H9 (cell line): ENCODE measurements at regions not wholly inside any gene's neighbourhood (a gene's known extent, or its start where the extent isn't known, plus 50 kb on each side); places are given as distances from the start of the nearest gene placed in this dataset.

ENCODE experiments used
- DNase-seq: peaks from one replicate; pipeline ENCODE4 v3.0.0-alpha.2; 2017
- H2AFZ ChIP-seq: one replicate; pipeline ENCODE4 v1.6.1; 2013; ENCODE audit warnings: mild to moderate bottlenecking, low read length, control low read depth, moderate library complexity
- H2AK5ac ChIP-seq: 2 replicates; pipeline ENCODE4 v1.6.1; 2013; ENCODE audit warnings: low read length, control low read depth, mixed read lengths; ENCODE audit not compliant: insufficient read length
- H2BK120ac ChIP-seq: one replicate; pipeline ENCODE4 v1.6.1; 2013; ENCODE audit warnings: low read depth, mild to moderate bottlenecking, low read length, control low read depth, inconsistent platforms; ENCODE audit not compliant: poor library complexity, severe bottlenecking
- H2BK12ac ChIP-seq: 2 replicates; pipeline ENCODE4 v1.6.1; 2013; ENCODE audit warnings: low read length, control low read depth, mixed read lengths, low read depth; ENCODE audit not compliant: insufficient read length
- H2BK15ac ChIP-seq: 2 replicates; pipeline ENCODE4 v1.6.1; 2013; ENCODE audit warnings: low read depth, low read length, control low read depth
- H2BK20ac ChIP-seq: one replicate; pipeline ENCODE4 v1.6.1; 2013; ENCODE audit warnings: low read depth, mild to moderate bottlenecking, low read length, control low read depth, inconsistent platforms; ENCODE audit not compliant: poor library complexity, severe bottlenecking
- H2BK5ac ChIP-seq: 2 replicates; pipeline ENCODE4 v1.6.1; 2013; ENCODE audit warnings: low read length, control low read depth, mixed read lengths; ENCODE audit not compliant: insufficient read length
- H3K14ac ChIP-seq: 2 replicates; pipeline ENCODE4 v1.6.1; 2013; ENCODE audit warnings: low read length, control low read depth; ENCODE audit not compliant: insufficient read depth
- H3K18ac ChIP-seq: 2 replicates; pipeline ENCODE4 v1.6.1; 2013; ENCODE audit warnings: low read depth, mild to moderate bottlenecking, mixed read lengths, low read length, control low read depth; ENCODE audit not compliant: insufficient read length
- H3K23ac ChIP-seq: 2 replicates; pipeline ENCODE4 v1.6.1; 2013; ENCODE audit warnings: low read length, control low read depth, mixed read lengths, low read depth; ENCODE audit not compliant: insufficient read length
- H3K23me2 ChIP-seq: 2 replicates; pipeline ENCODE4 v1.6.1; 2013; ENCODE audit warnings: low read depth, mild to moderate bottlenecking, mixed read lengths, low read length, control low read depth; ENCODE audit not compliant: insufficient read length, poor library complexity, severe bottlenecking
- H3K27ac ChIP-seq: 2 replicates; pipeline ENCODE4 v1.5.1; 2013; ENCODE audit warnings: low read length, control low read depth, mixed read lengths, low read depth; ENCODE audit not compliant: insufficient read length
- H3K27me3 ChIP-seq: 2 replicates; pipeline ENCODE4 v1.6.1; 2013; ENCODE audit warnings: low read length, control low read depth, inconsistent platforms; ENCODE audit not compliant: insufficient read depth
- H3K4ac ChIP-seq: 2 replicates; pipeline ENCODE4 v1.6.1; 2013; ENCODE audit warnings: low read depth, mild to moderate bottlenecking, control low read depth, inconsistent platforms, low read length, moderate library complexity
- H3K4me1 ChIP-seq: 2 replicates; pipeline ENCODE4 v1.6.1; 2013; ENCODE audit warnings: low read length, control low read depth, inconsistent platforms; ENCODE audit not compliant: insufficient read depth
- H3K4me2 ChIP-seq: 2 replicates; pipeline ENCODE4 v1.6.1; 2013; ENCODE audit warnings: low read length, control low read depth, mixed read lengths; ENCODE audit not compliant: insufficient read length, insufficient read depth
- H3K56ac ChIP-seq: 2 replicates; pipeline ENCODE4 v1.6.1; 2013; ENCODE audit warnings: low read depth, mild to moderate bottlenecking, mixed read lengths, low read length, control low read depth; ENCODE audit not compliant: insufficient read length
- H3K79me1 ChIP-seq: 2 replicates; pipeline ENCODE4 v1.6.1; 2013; ENCODE audit warnings: low read depth, mild to moderate bottlenecking, moderate library complexity, low read length, control low read depth, inconsistent platforms; ENCODE audit not compliant: insufficient read depth, poor library complexity, severe bottlenecking
- H3K79me2 ChIP-seq: 2 replicates; pipeline ENCODE4 v1.6.1; 2013; ENCODE audit warnings: low read length, control low read depth, inconsistent platforms; ENCODE audit not compliant: insufficient read depth
- H3K9ac ChIP-seq: 2 replicates; pipeline ENCODE4 v1.6.1; 2013; ENCODE audit warnings: low read length, control low read depth, mixed read lengths; ENCODE audit not compliant: insufficient read length; ENCODE audit errors: extremely low read depth
- H3K9me3 ChIP-seq: one replicate; pipeline ENCODE4 v1.6.1; 2013; ENCODE audit warnings: low read depth, low read length, inconsistent platforms; ENCODE audit not compliant: control insufficient read depth
- H3T11ph ChIP-seq: one replicate; pipeline ENCODE4 v1.6.1; 2013; ENCODE audit warnings: mild to moderate bottlenecking, low read length, control low read depth, inconsistent platforms
- H4K20me1 ChIP-seq: one replicate; pipeline ENCODE4 v1.6.1; 2013; ENCODE audit not compliant: control insufficient read depth, insufficient read length, insufficient read depth
- H4K5ac ChIP-seq: 2 replicates; pipeline ENCODE4 v1.6.1; 2013; ENCODE audit warnings: low read depth, mild to moderate bottlenecking, mixed read lengths, low read length, control low read depth; ENCODE audit not compliant: insufficient read length
- H4K8ac ChIP-seq: replicated peaks from 2 replicates; pipeline ENCODE4 v1.6.1; 2013; ENCODE audit warnings: low read length, control low read depth, mixed read lengths, low read depth; ENCODE audit not compliant: insufficient read length
- H4K91ac ChIP-seq: 2 replicates; pipeline ENCODE4 v1.6.1; 2013; ENCODE audit warnings: low read depth, mild to moderate bottlenecking, moderate library complexity, mixed read lengths, low read length, control low read depth; ENCODE audit not compliant: insufficient read length
- H3K27ac Mint-ChIP-seq, 3 experiments: 2 replicates in 2 of 3; 3 replicates in 1 of 3; pipeline ENCODE4 v1.8.0; 2020 to 2021; ENCODE audit warnings: mixed read lengths in 3 of 3, mild to moderate bottlenecking in 1 of 3, moderate library complexity in 1 of 3
- H3K27me3 Mint-ChIP-seq: 2 replicates; pipeline ENCODE4 v1.8.0; 2021; ENCODE audit warnings: low read depth, mild to moderate bottlenecking, moderate library complexity, mixed read lengths
- H3K36me3 Mint-ChIP-seq, 3 experiments: 2 replicates in 2 of 3; 3 replicates in 1 of 3; pipeline ENCODE4 v1.8.0; 2020 to 2021; ENCODE audit warnings: low read depth in 3 of 3, mixed read lengths in 3 of 3; ENCODE audit not compliant: insufficient read depth in 1 of 3
- H3K4me1 Mint-ChIP-seq, 2 experiments: 2 replicates each; pipeline ENCODE4 v1.8.0; 2020; ENCODE audit warnings: mixed read lengths in 2 of 2
- H3K4me3 Mint-ChIP-seq, 2 experiments: 2 replicates in 1 of 2; 3 replicates in 1 of 2; pipeline ENCODE4 v1.8.0; 2020 to 2021; ENCODE audit warnings: mild to moderate bottlenecking in 2 of 2, mixed read lengths in 2 of 2, moderate library complexity in 1 of 2
- H3K9me3 Mint-ChIP-seq, 2 experiments: 2 replicates in 1 of 2; 3 replicates in 1 of 2; pipeline ENCODE4 v1.8.0; 2020; ENCODE audit warnings: mild to moderate bottlenecking in 2 of 2, mixed read lengths in 2 of 2, moderate library complexity in 1 of 2
- WGBS: extraction: QIAGEN DNeasy Blood & Tissue Kit; methylation state at CpG from one replicate; pipeline ENCODE4 v1.1.7; 2013; ENCODE audit warnings: missing lambda C conversion rate, low lambda C conversion rate, mixed read lengths; ENCODE audit not compliant: insufficient read length; ENCODE audit errors: extremely low coverage; 5-methylcytosine and 5-hydroxymethylcytosine counted together
- TF ChIP-seq, protein P1 (sequence below): fragments of 200-600 bp; sonication (generic); conservative IDR thresholded peaks from 3 replicates; pipeline ENCODE4 v1.8.0; 2021; ENCODE audit warnings: antibody characterized with exemption, mild to moderate bottlenecking

DNA sequence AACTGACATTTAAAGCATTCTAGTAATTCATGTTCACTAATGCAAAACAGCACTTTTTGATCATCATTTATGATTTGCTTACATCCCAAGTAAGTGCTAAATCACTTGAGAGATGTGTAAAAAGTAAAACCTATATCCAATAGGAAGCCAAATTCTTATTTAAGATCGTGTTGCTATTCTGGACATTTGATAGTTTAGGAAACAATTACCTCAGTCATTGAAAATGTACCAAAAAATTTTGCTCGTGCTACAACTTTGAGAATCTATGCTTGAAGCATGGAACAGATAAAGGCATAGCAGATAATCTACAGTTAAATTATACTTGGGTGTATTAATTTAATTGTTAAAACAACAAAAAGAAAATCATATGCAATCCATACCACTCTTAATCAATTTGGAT lies 571.6 kb upstream of the NR2F2 start:
- no peak overlapping the region for H3K4me2 ChIP-seq
- no peak overlapping the region for H2BK15ac ChIP-seq
- peaks cover 6% of the 10 kb centered on the region for H3K27me3 Mint-ChIP-seq
- H3K4me3 Mint-ChIP-seq, result no peak overlapping the region
- no peak for DNase-seq
- H3K56ac ChIP-seq, result no peak overlapping the region
- no peak overlapping the region for H3K4ac ChIP-seq
- no peak overlapping the region for H4K8ac ChIP-seq
- H4K91ac ChIP-seq, result no peak overlapping the region
- H3K79me1 ChIP-seq, result no peaks in the 10 kb centered on the region
- no peak overlapping the region for H2BK5ac ChIP-seq
- no CpG with 5 or more reads among the region's 2 CpGs for WGBS
- H3T11ph ChIP-seq, result no peak overlapping the region
- H3K27me3 ChIP-seq, result no peaks in the 10 kb centered on the region
- H2AFZ ChIP-seq, result no peak overlapping the region
- no peak overlapping the region for H3K9ac ChIP-seq
- no peak overlapping the region for H4K5ac ChIP-seq
- H3K4me1 ChIP-seq, result no peaks in the 10 kb centered on the region
- H3K14ac ChIP-seq, result no peak overlapping the region
- TF ChIP-seq, protein P1, sequence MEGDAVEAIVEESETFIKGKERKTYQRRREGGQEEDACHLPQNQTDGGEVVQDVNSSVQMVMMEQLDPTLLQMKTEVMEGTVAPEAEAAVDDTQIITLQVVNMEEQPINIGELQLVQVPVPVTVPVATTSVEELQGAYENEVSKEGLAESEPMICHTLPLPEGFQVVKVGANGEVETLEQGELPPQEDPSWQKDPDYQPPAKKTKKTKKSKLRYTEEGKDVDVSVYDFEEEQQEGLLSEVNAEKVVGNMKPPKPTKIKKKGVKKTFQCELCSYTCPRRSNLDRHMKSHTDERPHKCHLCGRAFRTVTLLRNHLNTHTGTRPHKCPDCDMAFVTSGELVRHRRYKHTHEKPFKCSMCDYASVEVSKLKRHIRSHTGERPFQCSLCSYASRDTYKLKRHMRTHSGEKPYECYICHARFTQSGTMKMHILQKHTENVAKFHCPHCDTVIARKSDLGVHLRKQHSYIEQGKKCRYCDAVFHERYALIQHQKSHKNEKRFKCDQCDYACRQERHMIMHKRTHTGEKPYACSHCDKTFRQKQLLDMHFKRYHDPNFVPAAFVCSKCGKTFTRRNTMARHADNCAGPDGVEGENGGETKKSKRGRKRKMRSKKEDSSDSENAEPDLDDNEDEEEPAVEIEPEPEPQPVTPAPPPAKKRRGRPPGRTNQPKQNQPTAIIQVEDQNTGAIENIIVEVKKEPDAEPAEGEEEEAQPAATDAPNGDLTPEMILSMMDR, result no peak
- no peaks in the 10 kb centered on the region for H3K79me2 ChIP-seq
- H2AK5ac ChIP-seq, result no peak overlapping the region
- no peak overlapping the region for H2BK20ac ChIP-seq
- H3K23ac ChIP-seq, result no peak overlapping the region
- no peak overlapping the region for H3K27ac Mint-ChIP-seq
- H4K20me1 ChIP-seq, result no peaks in the 10 kb centered on the region
- H3K9me3 Mint-ChIP-seq, result no peaks in the 10 kb centered on the region
- H3K27ac ChIP-seq, result no peak overlapping the region
- no peaks in the 10 kb centered on the region for H3K9me3 ChIP-seq
- H3K18ac ChIP-seq, result no peak overlapping the region
- no peak overlapping the region for H2BK120ac ChIP-seq
- H3K23me2 ChIP-seq, result no peaks in the 10 kb centered on the region
- no peaks in the 10 kb centered on the region for H3K36me3 Mint-ChIP-seq
- H2BK12ac ChIP-seq, result no peak overlapping the region
- H3K4me1 Mint-ChIP-seq, result peaks cover 0 to 8% of the 10 kb centered on the region in 2 experiments; a peak in 2 of 4 replicates
